IPS-NIHi7 (cell line): ENCODE measurements at regions not wholly inside any gene's neighbourhood (a gene's known extent, or its start where the extent isn't known, plus 50 kb on each side); places are given as distances from the start of the nearest gene placed in this dataset.
A peak's percentile ranks its signal among the peaks of the same experiment; 100 is the strongest.

Experiments
- DNase-seq: peaks from one replicate; pipeline ENCODE4 v3.0.0; 2012; ENCODE audit warnings: mixed read lengths; ENCODE audit errors: extremely low spot score

GRCh38 chr16:48901712-48902374, 291.9 kb upstream of the N4BP1 start:
- peak; percentile 44 for DNase-seq

GRCh38 chr16:48899500-48899899, 289.5 kb upstream of the N4BP1 start:
- no peak for DNase-seq

GRCh38 chr16:48897698-48898205, 287.8 kb upstream of the N4BP1 start:
- no peak for DNase-seq

GRCh38 chr16:48895142-48895541, 285.2 kb upstream of the N4BP1 start:
- peak; percentile 47 for DNase-seq

- no peak for DNase-seq
These were observed 282.9 kb upstream of the N4BP1 start for GRCh38 chr16:48892893-48893292.

GRCh38 chr16:48887646-48888210, 277.7 kb upstream of the N4BP1 start:
- DNase-seq: no peak

- no peak for DNase-seq
These were observed 275.5 kb upstream of the N4BP1 start for GRCh38 chr16:48885471-48885870.

- DNase-seq: no peak
These were observed 271.3 kb upstream of the N4BP1 start for GRCh38 chr16:48881272-48881671.

GRCh38 chr16:48879223-48880122, 269.5 kb upstream of the N4BP1 start:
- DNase-seq: no peak

- DNase-seq: no peak
These were observed 268.0 kb upstream of the N4BP1 start for GRCh38 chr16:48877946-48878345.

GRCh38 chr16:48870141-48870540, 260.2 kb upstream of the N4BP1 start:
- no peak for DNase-seq

GRCh38 chr16:48865520-48865919, 255.5 kb upstream of the N4BP1 start:
- DNase-seq: no peak

- peak; percentile 41 for DNase-seq
These were observed 254.1 kb upstream of the N4BP1 start for GRCh38 chr16:48864055-48864454.

- peak; percentile 66 for DNase-seq
These were observed 252.1 kb upstream of the N4BP1 start for GRCh38 chr16:48862087-48862532.

GRCh38 chr16:48860341-48860740, 250.4 kb upstream of the N4BP1 start:
- DNase-seq: no peak

GRCh38 chr16:48852951-48853350, 243.0 kb upstream of the N4BP1 start:
- no peak for DNase-seq

- no peak for DNase-seq
These were observed 242.5 kb upstream of the N4BP1 start for GRCh38 chr16:48852458-48852857.

- DNase-seq: peak; percentile 22
These were observed 240.3 kb upstream of the N4BP1 start for GRCh38 chr16:48850097-48850770.

GRCh38 chr16:48846277-48846676, 236.3 kb upstream of the N4BP1 start:
- no peak for DNase-seq

- DNase-seq: no peak
These were observed 235.3 kb upstream of the N4BP1 start for GRCh38 chr16:48845261-48845660.

GRCh38 chr16:48838349-48838748, 228.4 kb upstream of the N4BP1 start:
- no peak for DNase-seq

- DNase-seq: no peak
These were observed 226.7 kb upstream of the N4BP1 start for GRCh38 chr16:48836636-48837035.
